Limb (tissue), 2 donors: ENCODE measurements at regions not wholly inside any gene's neighbourhood (a gene's known extent, or its start where the extent isn't known, plus 50 kb on each side); places are given as distances from the start of the nearest gene placed in this dataset.
"Not testable (repeated sequence)": the region's sequence is repeated elsewhere in the genome, so short reads cannot be mapped to it uniquely, and the experiment has no call there.

Source experiments
- DNase-seq, 2 donors: peaks; one replicate each; pipeline ENCODE4 v3.0.0-alpha.2; 2016; ENCODE audit errors: extremely low spot score in 2 of 2

GRCh38 chr7:43044511-43044910, 67.9 kb upstream of the HECW1 start:
- DNase-seq = no peak

- no peak for DNase-seq
Measured at GRCh38 chr7:43054052-43054722, 58.3 kb upstream of the HECW1 start.

- DNase-seq = no peak
Measured at GRCh38 chr7:43057141-43057540, 55.3 kb upstream of the HECW1 start.

GRCh38 chr7:43058271-43059066, 54.0 kb upstream of the HECW1 start:
- DNase-seq = no peak

- not testable (repeated sequence) for DNase-seq
Measured at GRCh38 chr7:43059067-43059600, 53.3 kb upstream of the HECW1 start.
